ENCODE measurements at regions not wholly inside any gene's neighbourhood (a gene's known extent, or its start where the extent isn't known, plus 50 kb on each side); places are given as distances from the start of the nearest gene placed in this dataset.

- Histone ChIP-seq H3K4ac (ENCODE audit: low read depth, low read length) (no peak overlapping the region), H3K4me2 (ENCODE audit: low read depth, low read length) (no peak overlapping the region), H2AFZ (replicated peaks; ENCODE audit: low read length, poor library complexity) (no peak overlapping the region), H3K56ac (ENCODE audit: extremely low read depth, insufficient read depth, low read length) (no peak overlapping the region), H3K18ac (ENCODE audit: low read depth, low read length) (no peak overlapping the region), H3K4me3 (ENCODE audit: insufficient read depth, low read depth, low read length) (no peak overlapping the region), H3K79me1 (ENCODE audit: low read depth in 1 of 2, low read length in 2 of 2) (no peaks in the 10 kb centered on the region), H3K9ac (ENCODE audit: low read depth, low read length) (no peak overlapping the region), H2BK15ac (ENCODE audit: low read depth, low read length) (no peak overlapping the region), H3K9me1 (ENCODE audit: insufficient read depth, low read length) (no peaks in the 10 kb centered on the region), H4K5ac (ENCODE audit: low read depth, low read length) (no peak overlapping the region), H3K4me1 (ENCODE audit: control insufficient read depth, insufficient read depth, low read length) (peaks cover 2% of the 10 kb centered on the region; the same call in 1 of the 2 replicates), H3K27me3 (ENCODE audit: control insufficient read depth, insufficient read depth, low read length) (no peaks in the 10 kb centered on the region), H4K20me1 (ENCODE audit: insufficient read depth, low read length) (no peaks in the 10 kb centered on the region), H2AK9ac (replicated peaks; ENCODE audit: low read depth, low read length, poor library complexity) (no peak overlapping the region), H3K14ac (replicated peaks; ENCODE audit: low read depth, low read length) (no peak overlapping the region), H3K9me3 (ENCODE audit: control insufficient read depth, insufficient read depth, low read length) (no peaks in the 10 kb centered on the region), H3K27ac (ENCODE audit: insufficient read depth, low read length) (no peak overlapping the region), H4K8ac (ENCODE audit: low read depth in 2 of 2, low read length in 2 of 2) (no peak overlapping the region), H2BK20ac (ENCODE audit: low read depth, low read length) (no peak overlapping the region), H2BK120ac (ENCODE audit: low read depth, low read length) (no peak overlapping the region), H3K23ac (ENCODE audit: low read depth, low read length) (no peak overlapping the region), H2AK5ac (ENCODE audit: low read depth, low read length) (no peak overlapping the region), H4K91ac (ENCODE audit: insufficient read depth, low read depth, low read length) (no peak overlapping the region), H2BK5ac (ENCODE audit: low read depth, low read length, poor library complexity, severe bottlenecking) (no peak overlapping the region), H3K36me3 (ENCODE audit: control insufficient read depth, insufficient read depth, low read length) (no peaks in the 10 kb centered on the region)
- ChIA-PET POLR2A (ENCODE audit: unreplicated experiment) (no interaction called here), CTCF (interaction anchor here (2.2 kb wide), 1 partner anchor 11 kb away, joined by 5 read pairs; no protein-coding TSS in a partner anchor)
- intact Hi-C loops (cut with micrococcal nuclease) (loop anchor here (5.0 kb wide), 1 partner anchor 47 kb away; no protein-coding TSS in a partner anchor), dilution Hi-C loops (cut with HindIII; ENCODE audit: low sequenced_read_pairs, unreplicated experiment) (no loop called here), in situ Hi-C loops (cut with MboI; ENCODE audit: low sequenced_read_pairs) (no loop called here)
- DNase-seq, result no peak
- no TSS peak for BruUV-seq (replicated peaks)
- ATAC-seq (ENCODE audit: low read depth), result no peak
- WGBS, 2 experiments (ENCODE audit: extremely low coverage in 2 of 2, insufficient read length in 1 of 2), result 60% methylated on average over 1 of the region's 2 CpGs; no CpG with 5 or more reads in 1 of the 2 experiments
- TF ChIP-seq CEBPB (IDR thresholded peaks at IDR 0.05; ENCODE audit: low read depth, low read length) (no peak), RCOR1 (IDR thresholded peaks at IDR 0.05; ENCODE audit: insufficient replicate concordance, low read length) (no peak), CHD1 (IDR thresholded peaks at IDR 0.05; ENCODE audit: low read depth, low read length) (no peak)
Measured at GRCh38 chr3:168645180-168645579, 549.5 kb upstream of the GOLIM4 start.
